ENCODE measurements at regions not wholly inside any gene's neighbourhood (a gene's known extent, or its start where the extent isn't known, plus 50 kb on each side); places are given as distances from the start of the nearest gene placed in this dataset.

- Histone ChIP-seq H3K79me2 (ENCODE audit: insufficient read depth, low read length) (no peaks in the 10 kb centered on the region), H3K9ac (ENCODE audit: low read length) (no peak overlapping the region), H3K9me3 (ENCODE audit: insufficient read depth, low read length) (no peaks in the 10 kb centered on the region), H4K20me1 (ENCODE audit: low read depth, low read length) (no peaks in the 10 kb centered on the region), H3K9me2 (replicated peaks; ENCODE audit: insufficient read depth, low read length) (no peaks in the 10 kb centered on the region), H3K27me3 (ENCODE audit: low read length) (no peaks in the 10 kb centered on the region), H3F3A (ENCODE audit: insufficient read depth) (no peaks in the 10 kb centered on the region), H3K4me3 (ENCODE audit: insufficient read depth, low read length, poor library complexity, severe bottlenecking) (no peak overlapping the region), H2AFZ (ENCODE audit: low read depth, low read length, severe bottlenecking) (no peak overlapping the region), H3K4me2 (ENCODE audit: low read depth, low read length, poor library complexity, severe bottlenecking) (no peak overlapping the region), H3K36me3 (ENCODE audit: low read length) (no peaks in the 10 kb centered on the region), H3K27ac (ENCODE audit: low read depth, low read length) (no peak overlapping the region)
- TF ChIP-seq EZH2phosphoT487 (conservative IDR thresholded peaks at IDR 0.05; ENCODE audit: low read length) (no peak), CTCF (IDR thresholded peaks at IDR 0.05; ENCODE audit: insufficient read depth, low read length, poor library complexity, severe bottlenecking) (no peak)
Observed at GRCh38 chr11:28773606-28774005, 665.4 kb downstream of the METTL15 start.

GRCh38 chr11:28770806-28771205 lies 662.6 kb downstream of the METTL15 start:
- no peak overlapping the region for H2AFZ ChIP-seq (ENCODE audit: low read depth, low read length, severe bottlenecking)
- no peaks in the 10 kb centered on the region for H4K20me1 ChIP-seq (ENCODE audit: low read depth, low read length)
- H3K9me3 ChIP-seq (ENCODE audit: insufficient read depth, low read length) = no peaks in the 10 kb centered on the region
- no peaks in the 10 kb centered on the region for H3F3A ChIP-seq (ENCODE audit: insufficient read depth)
- no peaks in the 10 kb centered on the region for H3K9me2 ChIP-seq (replicated peaks; ENCODE audit: insufficient read depth, low read length)
- H3K27me3 ChIP-seq (ENCODE audit: low read length) = no peaks in the 10 kb centered on the region
- no peak overlapping the region for H3K4me2 ChIP-seq (ENCODE audit: low read depth, low read length, poor library complexity, severe bottlenecking)
- no peak overlapping the region for H3K27ac ChIP-seq (ENCODE audit: low read depth, low read length)
- no peak for TF ChIP-seq EZH2phosphoT487 (conservative IDR thresholded peaks at IDR 0.05; ENCODE audit: low read length)
- TF ChIP-seq CTCF (IDR thresholded peaks at IDR 0.05; ENCODE audit: insufficient read depth, low read length, poor library complexity, severe bottlenecking) = no peak
- no peak overlapping the region for H3K4me3 ChIP-seq (ENCODE audit: insufficient read depth, low read length, poor library complexity, severe bottlenecking)
- no peaks in the 10 kb centered on the region for H3K79me2 ChIP-seq (ENCODE audit: insufficient read depth, low read length)
- no peaks in the 10 kb centered on the region for H3K36me3 ChIP-seq (ENCODE audit: low read length)
- H3K9ac ChIP-seq (ENCODE audit: low read length) = no peak overlapping the region

GRCh38 chr11:28767574-28767973 lies 659.4 kb downstream of the METTL15 start:
- Histone ChIP-seq H3K9ac (ENCODE audit: low read length) (no peak overlapping the region), H2AFZ (ENCODE audit: low read depth, low read length, severe bottlenecking) (no peak overlapping the region), H3F3A (ENCODE audit: insufficient read depth) (no peaks in the 10 kb centered on the region), H3K4me3 (ENCODE audit: insufficient read depth, low read length, poor library complexity, severe bottlenecking) (no peak overlapping the region), H3K36me3 (ENCODE audit: low read length) (no peaks in the 10 kb centered on the region), H3K79me2 (ENCODE audit: insufficient read depth, low read length) (no peaks in the 10 kb centered on the region), H3K9me2 (replicated peaks; ENCODE audit: insufficient read depth, low read length) (no peaks in the 10 kb centered on the region), H3K27me3 (ENCODE audit: low read length) (no peaks in the 10 kb centered on the region), H3K27ac (ENCODE audit: low read depth, low read length) (no peak overlapping the region), H4K20me1 (ENCODE audit: low read depth, low read length) (no peaks in the 10 kb centered on the region), H3K9me3 (ENCODE audit: insufficient read depth, low read length) (no peaks in the 10 kb centered on the region), H3K4me2 (ENCODE audit: low read depth, low read length, poor library complexity, severe bottlenecking) (no peak overlapping the region)
- TF ChIP-seq EZH2phosphoT487 (conservative IDR thresholded peaks at IDR 0.05; ENCODE audit: low read length) (no peak), CTCF (IDR thresholded peaks at IDR 0.05; ENCODE audit: insufficient read depth, low read length, poor library complexity, severe bottlenecking) (no peak)

Data from SU-DHL-6 (cell line).